Heart left ventricle (tissue), 16 donors: ENCODE measurements at regions not wholly inside any gene's neighbourhood (a gene's known extent, or its start where the extent isn't known, plus 50 kb on each side); places are given as distances from the start of the nearest gene placed in this dataset.

ENCODE experiments used
- ATAC-seq, 4 donors: fragments of 200-7000 bp; cut with Tn5 transposase; one replicate each; pipeline ENCODE4 v1.9.1; 2020 to 2022; ENCODE audit warnings: moderate library complexity in 4 of 4, mild to moderate bottlenecking in 3 of 4, moderate number of reproducible peaks in 1 of 4
- DNase-seq, 5 donors: peaks; one replicate each; pipeline ENCODE4 v3.0.0-alpha.2; 2020
- H3K27ac ChIP-seq, 12 donors: fragments of 200-600 bp; sonication (generic) in 4 of 12; one replicate each; pipeline versions ENCODE4 v1.5.0 to v1.8.0; 2016 to 2022; ENCODE audit warnings: mild to moderate bottlenecking in 2 of 12
- H3K27me3 ChIP-seq, 9 donors: fragments of 200-600 bp; sonication (generic) in 2 of 9; one replicate each; pipeline versions ENCODE4 v1.5.1 to v1.8.0; 2016 to 2022; ENCODE audit warnings: mild to moderate bottlenecking in 3 of 9
- H3K36me3 ChIP-seq, 9 donors: fragments of 200-600 bp; sonication (generic) in 2 of 9; one replicate each; pipeline versions ENCODE4 v1.5.0 to v1.8.0; 2018 to 2022; ENCODE audit warnings: mild to moderate bottlenecking in 2 of 9
- H3K4me1 ChIP-seq, 12 donors: fragments of 200-600 bp; sonication (generic) in 4 of 12; one replicate each; pipeline versions ENCODE4 v1.5.0 to v1.8.0; 2016 to 2022; ENCODE audit warnings: mild to moderate bottlenecking in 3 of 12
- H3K4me3 ChIP-seq, 12 donors: fragments of 200-600 bp; sonication (generic) in 4 of 12; one replicate each; pipeline versions ENCODE4 v1.5.0 to v1.8.0; 2017 to 2022; ENCODE audit warnings: mild to moderate bottlenecking in 9 of 12, moderate library complexity in 4 of 12
- H3K9me3 ChIP-seq, 12 donors: fragments of 200-600 bp; sonication (generic) in 4 of 12; one replicate each; pipeline versions ENCODE4 v1.5.0 to v1.8.0; 2016 to 2022; ENCODE audit warnings: mild to moderate bottlenecking in 1 of 12
- POLR2A ChIP-seq, 2 donors: fragments of 450-650 bp; IDR thresholded peaks; one replicate each; pipeline ENCODE4 v1.6.1; 2017; ENCODE audit warnings: antibody characterized with exemption in 2 of 2, mild to moderate bottlenecking in 2 of 2, moderate library complexity in 2 of 2
- WGBS, 4 donors: extraction: QIAGEN DNeasy Blood & Tissue Kit in 2 of 4; methylation state at CpG; one replicate each; pipeline versions ENCODE4 v1.1.5 to v1.1.7; 2013 to 2018; 5-methylcytosine and 5-hydroxymethylcytosine counted together
- intact Hi-C, 10 donors: fragments of 100-400 bp; cut with DNase I; formaldehyde crosslinking; loops; one replicate each; pipeline versions ENCODE4 v1.11.1 to v1.14.2; 2022
- TF ChIP-seq, protein P1 (sequence below), 12 donors: fragments of 200-600 bp; sonication (generic) in 4 of 12; IDR thresholded peaks; one replicate each; pipeline versions ENCODE4 v1.5.0 to v1.8.0; 2018 to 2022; ENCODE audit warnings: antibody characterized with exemption in 12 of 12, mild to moderate bottlenecking in 5 of 12
- donor health status: ischemic (EF 13 %, LVEDD 7.1; RV severe dilation, severe dysfunction).
- donor health status: healthy with polysubstance abuse.
- donor health status: DM: no; HTN: yes; CAD: no.
- donor health status: DM: no; HTN: no; CAD: no.
- donor health status: ischemic (EF 25% LVEDD 6.9; RV normal size, moderate dysfunction).
- donor health status: ischemic (EF 25% LVEDD 5.7; RV mildly dilated, moderate dysfunction).
- donor health status: healthy.
- donor health status: DM: yes; HTN: yes; CAD: no.
- donor health status: ischemic (EF 35%, LVEDD 5.7; RV mildly dilated, moderate dysfunction).
- donor health status: nonischemic (EF 11% LVEDD 7.7; RV severe dilation, severe dysfunction).
- donor health status: DM: yes; HTN: yes; CAD: no.
- donor health status: PGD.
- donor health status: ischemic (EF 29% LVEDD 5.4; RV normal size, mild dysfunction).
- donor health status: nonischemic (EF 23%, LVEDD 6.1; RV moderate dilation, normal function).

DNA sequence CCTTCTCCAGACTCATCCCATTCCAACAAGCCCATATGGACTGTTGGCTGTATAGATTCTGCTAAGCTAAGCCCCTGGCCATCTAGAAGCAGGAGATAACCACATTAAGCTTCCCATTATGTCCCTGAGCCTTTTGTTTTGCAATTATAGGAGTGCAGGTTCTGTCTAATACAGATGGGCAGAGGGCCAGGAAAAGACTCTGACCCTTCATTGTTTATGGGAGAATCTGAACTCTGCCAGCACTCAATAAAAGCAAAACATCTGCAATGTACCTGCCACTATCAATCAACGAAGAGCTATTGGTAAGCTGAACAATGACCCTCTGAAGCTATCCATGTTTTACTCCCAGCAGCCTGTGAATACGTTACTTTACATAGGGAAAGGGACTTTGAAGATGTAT, 207.3 kb upstream of the CLNK start:
- H3K27me3 ChIP-seq: peaks cover 0 to 4% (median 0%) of the 10 kb centered on the region in 9 donors
- ATAC-seq: no peak
- no peak overlapping the region for H3K4me3 ChIP-seq
- no peak for DNase-seq
- 23 to 49% (median 33%) methylated on average over 2 of the region's 2 CpGs for WGBS, 4 donors
- no peaks in the 10 kb centered on the region for H3K9me3 ChIP-seq
- no peaks in the 10 kb centered on the region for H3K36me3 ChIP-seq
- no peak for TF ChIP-seq POLR2A (IDR thresholded peaks at IDR 0.05)
- TF ChIP-seq, protein P1, sequence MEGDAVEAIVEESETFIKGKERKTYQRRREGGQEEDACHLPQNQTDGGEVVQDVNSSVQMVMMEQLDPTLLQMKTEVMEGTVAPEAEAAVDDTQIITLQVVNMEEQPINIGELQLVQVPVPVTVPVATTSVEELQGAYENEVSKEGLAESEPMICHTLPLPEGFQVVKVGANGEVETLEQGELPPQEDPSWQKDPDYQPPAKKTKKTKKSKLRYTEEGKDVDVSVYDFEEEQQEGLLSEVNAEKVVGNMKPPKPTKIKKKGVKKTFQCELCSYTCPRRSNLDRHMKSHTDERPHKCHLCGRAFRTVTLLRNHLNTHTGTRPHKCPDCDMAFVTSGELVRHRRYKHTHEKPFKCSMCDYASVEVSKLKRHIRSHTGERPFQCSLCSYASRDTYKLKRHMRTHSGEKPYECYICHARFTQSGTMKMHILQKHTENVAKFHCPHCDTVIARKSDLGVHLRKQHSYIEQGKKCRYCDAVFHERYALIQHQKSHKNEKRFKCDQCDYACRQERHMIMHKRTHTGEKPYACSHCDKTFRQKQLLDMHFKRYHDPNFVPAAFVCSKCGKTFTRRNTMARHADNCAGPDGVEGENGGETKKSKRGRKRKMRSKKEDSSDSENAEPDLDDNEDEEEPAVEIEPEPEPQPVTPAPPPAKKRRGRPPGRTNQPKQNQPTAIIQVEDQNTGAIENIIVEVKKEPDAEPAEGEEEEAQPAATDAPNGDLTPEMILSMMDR (IDR thresholded peaks at IDR 0.05): no peak
- H3K27ac ChIP-seq: no peak overlapping the region
- H3K4me1 ChIP-seq: no peaks in the 10 kb centered on the region
- intact Hi-C loops: loop anchor here in 1 of 10 donors (10.0 kb wide), 1 partner anchor 533 kb away; the partner anchor contains the start of gene HS3ST1

DNA sequence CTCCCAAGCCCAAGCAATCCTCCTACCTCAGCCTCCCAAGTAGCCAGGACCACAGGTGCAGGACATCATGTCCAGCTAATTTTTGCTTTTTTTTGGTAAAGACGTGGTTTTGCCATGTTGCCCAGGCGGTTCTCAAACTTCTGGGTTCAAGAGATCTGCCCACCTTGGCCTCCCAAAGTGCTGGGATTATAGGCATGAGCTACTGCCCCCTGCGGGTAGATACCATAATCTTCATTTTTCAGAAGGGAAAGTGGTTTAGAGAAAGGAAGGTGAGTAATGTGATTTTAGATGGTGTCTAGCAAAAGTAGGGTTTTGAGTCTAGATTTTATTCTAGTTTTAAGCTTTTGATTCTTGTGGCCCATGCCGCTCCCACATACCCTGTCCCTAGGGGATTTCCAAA, 205.3 kb upstream of the CLNK start:
- intact Hi-C loops: loop anchor here in 1 of 10 donors (10.0 kb wide), 1 partner anchor 535 kb away; the partner anchor contains the start of gene HS3ST1
- Histone ChIP-seq H3K27ac (no peak overlapping the region), H3K9me3 (no peaks in the 10 kb centered on the region), H3K4me1 (no peaks in the 10 kb centered on the region), H3K4me3 (no peak overlapping the region), H3K36me3 (no peaks in the 10 kb centered on the region), H3K27me3 (peaks cover 0 to 4% (median 0%) of the 10 kb centered on the region in 9 donors)
- ATAC-seq: no peak
- WGBS, 4 donors: 88 to 93% (median 90%) methylated on average over 4 of the region's 4 CpGs
- TF ChIP-seq, protein P1 (IDR thresholded peaks at IDR 0.05): no peak
- no peak for TF ChIP-seq POLR2A (IDR thresholded peaks at IDR 0.05)
- DNase-seq: no peak

DNA sequence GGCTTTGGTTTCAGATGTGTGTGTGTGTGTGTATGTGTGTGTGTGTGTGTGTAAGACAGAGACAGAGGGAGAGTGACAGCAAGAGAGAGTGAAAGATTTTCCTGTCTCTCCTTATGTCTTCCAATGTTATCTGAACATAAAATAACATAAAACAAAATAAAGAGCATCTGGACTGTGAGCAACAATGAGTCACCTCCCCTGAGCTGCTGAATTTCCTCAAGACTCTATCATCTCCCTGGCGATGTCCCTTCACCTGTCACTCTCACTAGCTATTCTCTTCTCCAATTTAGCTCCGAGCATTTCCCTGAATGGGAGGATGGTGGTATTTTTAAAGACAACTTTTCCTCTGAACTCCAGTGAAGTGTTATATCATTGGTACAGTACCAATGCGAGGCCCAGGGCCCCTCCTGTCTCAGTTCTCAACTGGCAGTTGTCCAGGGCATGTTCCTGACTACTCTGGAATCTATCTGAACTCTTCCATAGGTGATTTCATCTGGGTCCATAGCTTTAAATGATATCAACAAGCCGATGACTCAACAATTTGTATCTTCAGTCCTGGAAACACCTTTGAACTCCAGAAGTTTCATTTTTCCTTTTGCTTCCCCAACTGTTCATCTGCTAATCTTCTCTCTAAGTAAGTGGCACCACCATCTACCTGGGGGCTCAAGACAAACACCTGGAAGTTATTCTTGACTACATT, 195.0 kb upstream of the CLNK start:
- no peaks in the 10 kb centered on the region for H3K36me3 ChIP-seq
- H3K4me1 ChIP-seq: no peaks in the 10 kb centered on the region
- 68 to 71% (median 69%) methylated on average over 4 of the region's 4 CpGs for WGBS, 4 donors
- no peak overlapping the region for H3K4me3 ChIP-seq
- H3K27me3 ChIP-seq: no peaks in the 10 kb centered on the region
- H3K9me3 ChIP-seq: no peaks in the 10 kb centered on the region
- no peak for TF ChIP-seq POLR2A (IDR thresholded peaks at IDR 0.05)
- TF ChIP-seq, protein P1 (IDR thresholded peaks at IDR 0.05): no peak
- H3K27ac ChIP-seq: no peak overlapping the region
- no peak for ATAC-seq
- DNase-seq: no peak
- intact Hi-C loops: no loop called here

DNA sequence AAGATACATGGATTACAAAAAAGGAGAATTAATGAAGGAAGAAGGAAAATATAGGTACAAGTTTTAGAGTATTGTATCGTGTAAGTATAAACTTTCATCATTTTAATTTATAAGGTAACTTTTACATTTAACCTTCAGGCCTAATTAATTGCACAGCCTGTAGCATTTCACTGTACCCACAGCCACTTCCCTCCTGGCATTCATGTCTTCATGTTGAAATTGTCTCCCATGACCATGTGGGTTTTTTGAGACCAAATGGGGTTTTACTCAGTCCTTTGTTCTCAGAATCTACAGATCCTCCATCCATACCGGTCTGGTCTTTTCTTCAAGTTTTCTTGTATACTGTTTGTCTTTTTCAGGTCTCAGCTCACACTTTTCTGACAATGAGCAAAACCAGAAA, 194.3 kb upstream of the CLNK start:
- H3K4me3 ChIP-seq: no peak overlapping the region
- H3K9me3 ChIP-seq: no peaks in the 10 kb centered on the region
- ATAC-seq (no peak), DNase-seq (no peak)
- no peaks in the 10 kb centered on the region for H3K4me1 ChIP-seq
- no peaks in the 10 kb centered on the region for H3K27me3 ChIP-seq
- intact Hi-C loops: no loop called here
- no peak overlapping the region for H3K27ac ChIP-seq
- TF ChIP-seq, protein P1 (IDR thresholded peaks at IDR 0.05): no peak
- TF ChIP-seq POLR2A (IDR thresholded peaks at IDR 0.05): no peak
- no peaks in the 10 kb centered on the region for H3K36me3 ChIP-seq
- 88 to 92% (median 92%) methylated on average over 2 of the region's 2 CpGs for WGBS, 4 donors
